Activated naive CD8-positive, alpha-beta T cell treated with anti-CD3 and anti-CD28 coated beads for 36 hours (primary cell): ENCODE measurements at regions not wholly inside any gene's neighbourhood (a gene's known extent, or its start where the extent isn't known, plus 50 kb on each side); places are given as distances from the start of the nearest gene placed in this dataset.

Experiments
- DNase-seq: peaks from one replicate; pipeline ENCODE4 v3.0.0; 2021
- H3K27ac Mint-ChIP-seq: one replicate; pipeline ENCODE4 v1.8.0; 2022; ENCODE audit warnings: mild to moderate bottlenecking, moderate library complexity, mixed read lengths
- H3K27me3 Mint-ChIP-seq: one replicate; pipeline ENCODE4 v1.8.0; 2022; ENCODE audit warnings: mild to moderate bottlenecking, mixed read lengths
- H3K36me3 Mint-ChIP-seq: one replicate; pipeline ENCODE4 v1.8.0; 2021; ENCODE audit warnings: mild to moderate bottlenecking, mixed read lengths
- H3K4me1 Mint-ChIP-seq: one replicate; pipeline ENCODE4 v1.8.0; 2021; ENCODE audit warnings: mixed read lengths
- H3K4me3 Mint-ChIP-seq: one replicate; pipeline ENCODE4 v1.8.0; 2022; ENCODE audit warnings: mild to moderate bottlenecking, moderate library complexity, mixed read lengths
- H3K9me3 Mint-ChIP-seq: one replicate; pipeline ENCODE4 v1.8.0; 2022; ENCODE audit warnings: mixed read lengths

GRCh38 chr10:43782814-43783213 lies 134.1 kb upstream of the ZNF32 start:
- Mint-ChIP-seq H3K27me3 (no peaks in the 10 kb centered on the region), H3K9me3 (no peaks in the 10 kb centered on the region), H3K27ac (no peak overlapping the region), H3K4me3 (no peak overlapping the region), H3K36me3 (no peaks in the 10 kb centered on the region), H3K4me1 (peaks cover 24% of the 10 kb centered on the region)
- DNase-seq, result no peak

- peaks cover 24% of the 10 kb centered on the region for H3K4me1 Mint-ChIP-seq
- peak overlapping the region; percentile 65 for H3K27ac Mint-ChIP-seq
- H3K4me3 Mint-ChIP-seq, result peak overlapping the region; percentile 27
- H3K9me3 Mint-ChIP-seq, result no peaks in the 10 kb centered on the region
- H3K36me3 Mint-ChIP-seq, result no peaks in the 10 kb centered on the region
- DNase-seq, result peak; percentile 55
- H3K27me3 Mint-ChIP-seq, result no peaks in the 10 kb centered on the region
Measured at GRCh38 chr10:43781480-43782361, 133.0 kb upstream of the ZNF32 start.

GRCh38 chr10:43778571-43778970 lies 129.9 kb upstream of the ZNF32 start:
- H3K9me3 Mint-ChIP-seq, result no peaks in the 10 kb centered on the region

DNA sequence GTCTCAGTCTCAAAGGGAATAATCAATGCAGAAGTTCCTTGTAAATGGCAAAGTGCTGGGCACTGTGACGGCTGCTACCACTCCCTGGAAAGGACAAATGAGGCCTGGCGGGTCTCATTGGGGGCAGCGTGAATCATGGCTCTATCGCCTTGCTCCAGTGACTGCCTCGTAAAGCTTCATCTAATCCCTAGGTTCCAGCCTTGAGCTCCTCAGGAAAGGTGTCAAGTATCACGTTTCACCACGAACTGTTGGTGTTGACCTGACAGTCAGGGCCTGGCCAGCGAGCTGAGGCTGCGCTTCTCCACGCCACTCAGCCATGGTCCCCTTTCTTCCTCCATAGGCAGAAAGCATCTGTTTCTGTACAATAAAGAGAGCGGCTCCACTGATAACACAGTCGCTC lies 126.7 kb upstream of the ZNF32 start:
- Mint-ChIP-seq H3K4me1 (peaks cover 11% of the 10 kb centered on the region), H3K27ac (no peak overlapping the region)
- DNase-seq, result no peak

More at GRCh38 chr10:43778571-43778970, 129.9 kb upstream of the ZNF32 start:
- Mint-ChIP-seq H3K27ac (peak overlapping the region; percentile 4), H3K4me3 (no peak overlapping the region), H3K4me1 (peaks cover 24% of the 10 kb centered on the region), H3K27me3 (no peaks in the 10 kb centered on the region), H3K36me3 (no peaks in the 10 kb centered on the region)
- DNase-seq, result no peak

GRCh38 chr10:43774234-43774769 lies 125.6 kb upstream of the ZNF32 start:
- Mint-ChIP-seq H3K27me3 (no peaks in the 10 kb centered on the region), H3K9me3 (peaks cover 7% of the 10 kb centered on the region), H3K36me3 (peaks cover 2% of the 10 kb centered on the region), H3K27ac (no peak overlapping the region), H3K4me1 (peaks cover 10% of the 10 kb centered on the region), H3K4me3 (no peak overlapping the region)
- no peak for DNase-seq

More for the DNA sequence above, 126.7 kb upstream of the ZNF32 start:
- Mint-ChIP-seq H3K9me3 (peaks cover 5% of the 10 kb centered on the region), H3K4me3 (no peak overlapping the region), H3K36me3 (no peaks in the 10 kb centered on the region), H3K27me3 (no peaks in the 10 kb centered on the region)

- Mint-ChIP-seq H3K4me3 (no peak overlapping the region), H3K27ac (no peak overlapping the region), H3K36me3 (peaks cover 2% of the 10 kb centered on the region), H3K27me3 (no peaks in the 10 kb centered on the region), H3K9me3 (peaks cover 7% of the 10 kb centered on the region), H3K4me1 (peaks cover 4% of the 10 kb centered on the region)
- no peak for DNase-seq
Measured at GRCh38 chr10:43773736-43774135, 125.1 kb upstream of the ZNF32 start.

- H3K27ac Mint-ChIP-seq, result no peak overlapping the region
- peaks cover 2% of the 10 kb centered on the region for H3K36me3 Mint-ChIP-seq
- H3K4me1 Mint-ChIP-seq, result no peaks in the 10 kb centered on the region
- no peak overlapping the region for H3K4me3 Mint-ChIP-seq
- no peaks in the 10 kb centered on the region for H3K27me3 Mint-ChIP-seq
- peaks cover 13% of the 10 kb centered on the region for H3K9me3 Mint-ChIP-seq
- DNase-seq, result no peak
Measured at GRCh38 chr10:43772171-43772570, 123.5 kb upstream of the ZNF32 start.

DNA sequence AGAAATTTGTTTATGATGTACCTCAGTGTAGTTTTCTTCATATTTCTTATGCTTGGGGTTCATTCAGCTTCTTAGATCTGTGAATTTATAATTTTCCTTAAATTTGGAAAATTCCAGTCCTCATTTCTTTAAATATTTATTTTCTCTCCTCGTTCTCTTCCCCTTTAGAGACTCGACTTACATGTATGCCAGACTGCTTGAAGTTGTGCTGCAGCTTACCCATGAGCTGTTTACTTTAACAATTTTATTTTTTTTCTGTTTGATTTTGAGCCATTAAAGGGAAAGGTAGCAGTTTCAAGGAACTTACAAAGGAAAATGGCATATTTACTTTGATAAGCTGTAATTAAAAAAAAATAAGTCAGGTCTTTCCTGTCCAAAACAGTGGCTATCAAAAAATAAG lies 123.0 kb upstream of the ZNF32 start:
- H3K4me3 Mint-ChIP-seq, result no peak overlapping the region
- peaks cover 2% of the 10 kb centered on the region for H3K36me3 Mint-ChIP-seq
- no peaks in the 10 kb centered on the region for H3K4me1 Mint-ChIP-seq
- H3K27ac Mint-ChIP-seq, result no peak overlapping the region
- peaks cover 15% of the 10 kb centered on the region for H3K9me3 Mint-ChIP-seq
- H3K27me3 Mint-ChIP-seq, result no peaks in the 10 kb centered on the region
- DNase-seq, result no peak

- H3K4me1 Mint-ChIP-seq, result no peaks in the 10 kb centered on the region
- DNase-seq, result no peak
- no peak overlapping the region for H3K27ac Mint-ChIP-seq
- H3K36me3 Mint-ChIP-seq, result peaks cover 2% of the 10 kb centered on the region
- peaks cover 11% of the 10 kb centered on the region for H3K9me3 Mint-ChIP-seq
- H3K27me3 Mint-ChIP-seq, result no peaks in the 10 kb centered on the region
- H3K4me3 Mint-ChIP-seq, result no peak overlapping the region
Measured at GRCh38 chr10:43765516-43765915, 116.8 kb upstream of the ZNF32 start.

DNA sequence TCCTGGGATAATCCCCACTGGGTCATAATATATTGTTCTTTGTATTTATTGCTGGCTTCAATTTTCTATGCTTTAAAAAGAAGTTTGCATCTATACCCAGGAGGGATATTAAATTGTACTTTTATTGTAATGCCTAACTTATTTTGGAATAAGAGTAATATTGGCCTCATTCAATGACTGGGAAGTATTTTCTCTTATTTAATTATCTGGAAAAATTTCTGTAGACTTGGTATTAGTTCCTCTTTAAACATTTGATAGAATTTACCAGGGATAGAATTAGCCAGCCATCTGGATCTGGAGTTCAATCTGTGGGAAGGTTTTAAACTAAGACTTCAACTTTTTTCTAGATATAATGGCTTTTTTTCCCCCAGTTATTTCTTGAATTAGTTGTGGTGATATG lies 115.2 kb upstream of the ZNF32 start:
- no peaks in the 10 kb centered on the region for H3K36me3 Mint-ChIP-seq
- H3K9me3 Mint-ChIP-seq, result peaks cover 9% of the 10 kb centered on the region
- no peak overlapping the region for H3K4me3 Mint-ChIP-seq
- H3K27me3 Mint-ChIP-seq, result no peaks in the 10 kb centered on the region
- no peaks in the 10 kb centered on the region for H3K4me1 Mint-ChIP-seq
- no peak overlapping the region for H3K27ac Mint-ChIP-seq
- DNase-seq, result no peak

DNA sequence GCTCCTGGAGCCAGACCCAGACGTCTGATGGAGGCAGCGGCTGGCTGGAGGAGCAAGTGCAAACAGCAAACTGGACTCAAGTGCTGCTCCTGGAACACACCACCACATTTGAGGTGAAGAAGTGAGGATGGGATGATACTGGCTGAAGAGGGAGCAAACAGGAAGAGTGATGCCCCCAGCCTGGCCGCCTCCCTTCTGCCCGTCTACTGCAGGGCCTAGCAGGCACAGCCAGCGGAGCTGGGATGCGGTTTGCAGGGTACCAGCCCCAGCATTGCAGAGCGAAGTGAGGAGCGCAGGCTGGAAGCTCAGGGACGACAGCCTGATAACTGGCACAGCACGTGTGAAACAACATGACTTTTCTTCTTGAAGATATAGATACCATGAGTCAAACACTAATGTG lies 111.8 kb upstream of the ZNF32 start:
- DNase-seq, result no peak
- Mint-ChIP-seq H3K27ac (no peak overlapping the region), H3K4me3 (no peak overlapping the region), H3K9me3 (no peaks in the 10 kb centered on the region), H3K4me1 (no peaks in the 10 kb centered on the region), H3K27me3 (no peaks in the 10 kb centered on the region), H3K36me3 (no peaks in the 10 kb centered on the region)

- Mint-ChIP-seq H3K27me3 (no peaks in the 10 kb centered on the region), H3K9me3 (no peaks in the 10 kb centered on the region), H3K4me3 (no peak overlapping the region), H3K36me3 (no peaks in the 10 kb centered on the region), H3K27ac (no peak overlapping the region), H3K4me1 (no peaks in the 10 kb centered on the region)
- DNase-seq, result no peak
Measured at GRCh38 chr10:43759216-43759615, 110.5 kb upstream of the ZNF32 start.

DNA sequence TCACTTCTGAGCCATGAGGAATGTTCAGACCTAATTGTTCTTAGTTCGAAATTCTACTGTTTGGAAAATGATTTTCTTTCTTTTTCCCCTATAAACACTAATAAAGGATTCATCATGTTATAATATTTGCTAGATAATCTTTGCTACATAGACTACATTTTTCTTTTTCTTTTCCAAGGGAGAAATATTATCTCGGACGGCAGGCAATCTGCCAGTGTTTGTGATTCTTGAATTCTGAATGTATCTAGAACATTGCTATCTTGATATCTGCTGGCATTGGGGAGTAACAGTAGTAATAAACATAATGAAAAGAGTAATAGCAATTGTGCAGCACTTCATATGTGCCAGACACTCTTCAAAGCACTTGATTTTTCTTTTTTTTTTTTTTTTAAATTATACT lies 107.7 kb upstream of the ZNF32 start:
- no peak for DNase-seq
- H3K4me3 Mint-ChIP-seq, result no peak overlapping the region
- no peak overlapping the region for H3K27ac Mint-ChIP-seq

DNA sequence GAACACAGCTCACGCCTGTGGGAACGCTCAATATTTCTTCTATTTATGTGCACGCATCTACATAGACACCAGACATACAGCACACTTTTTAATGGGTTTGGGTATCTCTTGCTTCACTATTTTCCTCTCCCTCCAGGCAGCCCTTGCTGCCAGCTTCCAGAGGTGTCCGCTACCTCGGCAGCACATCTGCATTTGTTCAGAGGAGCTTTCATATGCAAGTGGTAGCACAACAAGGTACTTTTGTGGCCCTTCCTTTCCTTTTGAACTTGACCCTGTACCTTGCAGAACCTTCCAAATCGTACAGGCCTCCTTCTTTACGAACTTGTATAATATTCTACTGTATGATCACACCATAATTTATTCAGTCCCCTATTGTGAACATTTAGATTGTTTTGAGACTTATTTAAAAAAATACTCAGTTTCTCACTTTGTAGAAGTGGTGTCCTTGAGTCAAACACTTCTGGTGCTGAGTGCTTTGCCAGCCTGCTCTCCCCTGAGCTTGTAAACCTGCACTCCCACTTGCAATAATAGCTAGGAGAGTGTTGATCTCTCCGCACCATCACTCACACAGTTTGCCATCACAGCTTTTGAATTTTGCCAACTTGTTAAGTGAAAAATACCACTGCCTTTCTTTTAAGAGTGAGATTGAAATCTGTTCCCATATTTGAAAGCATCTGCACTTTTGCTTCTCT lies 106.0 kb upstream of the ZNF32 start:
- H3K27ac Mint-ChIP-seq, result no peak overlapping the region
- H3K36me3 Mint-ChIP-seq, result no peaks in the 10 kb centered on the region
- no peak for DNase-seq
- H3K4me1 Mint-ChIP-seq, result no peaks in the 10 kb centered on the region
- H3K9me3 Mint-ChIP-seq, result no peaks in the 10 kb centered on the region
- H3K27me3 Mint-ChIP-seq, result no peaks in the 10 kb centered on the region
- H3K4me3 Mint-ChIP-seq, result no peak overlapping the region

More for the DNA sequence above, 107.7 kb upstream of the ZNF32 start:
- Mint-ChIP-seq H3K9me3 (no peaks in the 10 kb centered on the region), H3K36me3 (no peaks in the 10 kb centered on the region), H3K27me3 (no peaks in the 10 kb centered on the region), H3K4me1 (no peaks in the 10 kb centered on the region)

- Mint-ChIP-seq H3K36me3 (no peaks in the 10 kb centered on the region), H3K27ac (no peak overlapping the region), H3K9me3 (no peaks in the 10 kb centered on the region), H3K4me1 (no peaks in the 10 kb centered on the region), H3K27me3 (no peaks in the 10 kb centered on the region), H3K4me3 (no peak overlapping the region)
- DNase-seq, result no peak
Measured at GRCh38 chr10:43753397-43754061, 104.8 kb upstream of the ZNF32 start.
